Colon (tissue), 2 donors: ENCODE measurements at regions not wholly inside any gene's neighbourhood (a gene's known extent, or its start where the extent isn't known, plus 50 kb on each side); places are given as distances from the start of the nearest gene placed in this dataset.
"Not testable (repeated sequence)": the region's sequence is repeated elsewhere in the genome, so short reads cannot be mapped to it uniquely, and the experiment has no call there.

Experiments
- FAIRE-seq: peaks from 2 replicates; lab custom pipeline; 2012; peaks lifted over from hg19 to GRCh38; lab: Jason Lieb, UNC
- donor health status: control.
- donor health status: control.

GRCh38 chrX:125198546-125198945 lies 121.1 kb upstream of the TEX13C start:
- no peak for FAIRE-seq

DNA sequence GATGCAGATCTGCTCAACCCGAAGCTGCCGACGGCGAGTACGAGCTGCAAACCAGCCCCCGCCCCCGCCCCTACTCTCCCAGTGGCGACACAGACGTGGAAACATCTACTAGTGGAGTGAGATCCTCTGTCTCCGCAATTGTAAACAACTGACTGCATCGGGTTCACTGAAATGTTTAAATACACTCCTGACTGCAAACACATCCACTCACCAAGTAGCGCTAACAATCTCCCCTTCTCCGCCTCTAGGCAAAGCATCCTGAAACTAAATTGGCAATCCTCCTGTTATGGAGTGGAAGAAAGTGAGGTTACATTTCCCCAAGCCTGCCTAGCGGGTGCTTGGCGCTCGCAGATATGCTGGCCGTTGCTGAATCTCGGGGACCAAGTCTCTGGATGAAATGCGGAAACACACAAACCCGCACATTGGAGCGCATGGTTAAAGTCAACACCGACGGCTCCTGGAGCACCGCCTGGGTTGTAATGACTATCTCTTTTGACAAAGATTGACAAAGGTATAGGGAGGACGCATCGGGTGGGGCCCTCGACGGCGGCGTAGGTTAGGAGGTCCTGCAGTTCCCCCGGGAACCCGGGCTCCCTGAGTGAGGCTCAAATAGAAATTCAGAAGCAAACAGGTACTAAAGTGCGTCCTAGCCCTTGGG lies 117.0 kb upstream of the TEX13C start:
- no peak for FAIRE-seq

DNA sequence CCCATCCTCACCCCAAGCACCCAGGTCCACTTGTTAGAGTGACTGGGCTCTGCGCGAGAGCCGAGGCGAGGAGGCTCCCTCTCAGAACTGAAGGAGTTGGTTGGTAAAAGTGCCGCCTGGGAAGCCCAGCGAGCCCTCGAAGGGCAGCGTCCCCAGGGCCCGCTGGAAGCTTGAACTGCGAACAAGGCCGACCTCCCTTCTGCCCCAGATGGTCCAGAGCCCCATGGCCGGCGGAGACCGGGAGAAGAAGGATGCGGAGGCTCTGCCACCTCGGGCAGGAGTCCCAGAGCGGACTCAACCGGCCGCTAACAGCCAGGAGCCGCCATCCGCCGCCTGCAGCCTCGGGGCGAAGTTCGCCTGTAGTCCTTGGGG lies 116.3 kb upstream of the TEX13C start:
- FAIRE-seq = no peak

DNA sequence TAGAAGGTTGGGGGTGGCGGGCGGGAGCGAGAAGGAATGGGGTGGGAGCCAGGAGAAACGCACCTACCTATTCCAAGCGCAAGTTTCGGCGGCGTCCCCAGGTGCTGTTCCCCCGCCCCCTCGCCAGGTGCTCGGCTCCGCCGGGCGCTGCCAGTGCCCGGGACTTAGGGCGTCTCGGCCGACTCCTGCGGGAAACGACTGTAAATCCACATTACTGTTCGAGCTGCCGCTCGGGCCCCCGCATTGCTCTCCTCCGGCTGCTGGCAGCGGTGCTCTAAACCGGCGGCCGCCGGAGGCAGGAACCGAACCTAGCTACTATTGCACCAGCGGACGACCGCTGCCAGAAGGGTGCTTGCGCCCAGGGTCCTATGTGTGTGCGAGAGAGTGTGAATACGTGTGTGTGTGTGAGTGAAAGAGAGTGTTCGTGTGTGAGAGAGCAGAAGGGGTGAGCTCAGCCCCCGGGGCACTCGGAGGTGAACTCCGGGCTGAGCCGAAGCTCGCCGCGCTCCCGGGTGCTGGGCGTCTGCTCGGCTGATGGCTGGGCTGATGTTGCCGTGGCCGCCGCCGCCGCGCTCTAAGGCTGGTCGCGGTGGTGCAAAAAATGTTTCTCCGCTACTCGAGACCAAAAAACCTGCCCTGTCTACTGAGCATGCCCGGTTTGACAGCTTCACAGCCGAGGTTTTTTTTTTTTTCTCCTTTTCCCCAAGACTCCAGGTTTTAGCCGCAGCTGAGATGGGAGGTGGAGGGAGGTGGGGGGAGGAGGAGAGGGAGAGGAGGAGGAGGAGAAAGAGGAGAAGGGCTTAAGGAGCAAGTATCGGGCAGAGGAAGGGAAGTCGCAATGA lies 115.7 kb upstream of the TEX13C start:
- FAIRE-seq = no peak

DNA sequence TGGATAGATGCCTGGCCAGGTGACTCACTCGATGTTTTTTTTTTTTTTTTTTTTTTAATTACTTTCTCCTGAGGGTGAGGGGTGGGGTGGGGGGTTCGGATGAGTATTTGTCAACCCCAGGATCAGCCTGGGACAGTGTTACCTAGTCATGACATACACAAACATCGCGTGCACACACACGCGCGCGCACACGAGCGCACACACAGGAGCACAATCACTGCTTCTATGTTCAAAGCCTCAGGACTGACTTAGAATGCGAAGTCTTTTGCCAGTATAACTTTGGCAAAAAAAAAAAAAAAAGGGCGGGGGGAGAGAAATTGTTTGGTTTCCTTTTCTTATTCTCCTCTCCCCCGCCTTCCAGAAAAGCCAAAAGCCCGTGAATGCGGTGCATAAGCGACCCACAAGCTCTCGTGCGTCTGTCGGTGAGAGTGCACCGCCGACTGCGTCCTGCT lies 115.0 kb upstream of the TEX13C start:
- FAIRE-seq = no peak

DNA sequence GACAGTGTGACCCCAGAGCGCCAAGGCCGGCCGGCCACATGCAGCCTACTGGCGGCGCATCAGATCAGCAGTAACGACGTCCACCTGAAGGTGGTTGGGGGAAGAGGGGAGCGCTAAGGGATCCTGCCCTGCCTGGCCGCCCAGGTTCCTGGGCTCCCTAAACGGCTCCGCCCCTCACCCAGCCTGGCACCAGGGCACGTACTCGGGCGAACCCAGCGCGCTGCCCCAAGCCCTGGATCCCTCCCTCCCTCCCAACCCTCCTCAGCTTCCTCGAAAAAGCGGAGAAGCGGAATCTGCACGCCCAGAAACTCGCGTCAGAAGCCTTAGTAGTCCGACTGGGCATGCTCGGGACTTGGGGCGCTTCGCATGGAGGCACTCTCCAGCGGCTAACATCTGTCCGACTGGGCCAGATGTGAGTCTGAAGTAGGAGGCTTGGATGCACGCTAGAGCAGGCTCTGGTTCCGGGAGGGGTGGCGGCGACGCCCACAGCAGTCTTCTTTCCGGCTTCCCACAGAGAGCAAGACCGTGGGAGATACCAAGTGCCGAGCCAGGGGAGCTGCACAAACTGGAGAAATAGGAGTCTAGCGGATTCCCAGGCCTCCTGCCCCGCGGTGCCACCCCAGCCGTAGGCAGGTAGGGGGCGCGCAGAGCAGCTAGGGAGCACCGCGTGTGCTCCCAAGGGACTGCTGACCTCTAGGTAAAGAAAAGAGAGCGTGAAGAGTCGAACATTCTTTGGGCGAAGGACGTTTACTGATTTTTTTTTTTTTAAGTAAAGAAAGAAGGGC lies 114.3 kb upstream of the TEX13C start:
- no peak for FAIRE-seq

GRCh38 chrX:125205918-125206665 lies 113.6 kb upstream of the TEX13C start:
- no peak for FAIRE-seq

GRCh38 chrX:125210146-125210545 lies 109.5 kb upstream of the TEX13C start:
- no peak for FAIRE-seq

DNA sequence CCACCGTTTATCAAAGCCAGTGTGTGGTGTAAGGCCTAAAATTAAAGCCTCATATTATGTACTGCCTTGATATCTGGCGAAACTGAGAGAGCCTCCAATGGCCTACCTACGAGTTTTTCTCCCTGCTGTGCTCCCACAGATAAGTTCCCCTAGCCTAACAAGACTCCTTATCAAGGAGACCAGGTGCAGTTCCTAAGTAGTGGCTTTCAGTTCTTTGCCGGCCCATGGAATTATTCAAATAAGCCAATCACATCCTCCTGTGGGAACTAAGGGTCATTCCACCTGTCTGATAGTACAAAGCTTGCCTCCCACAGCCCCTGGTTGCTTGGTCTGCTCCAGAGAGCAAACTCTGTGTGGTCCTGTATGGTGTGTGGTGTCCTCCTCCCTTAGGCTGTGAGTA lies 99.8 kb upstream of the TEX13C start:
- FAIRE-seq = no peak

DNA sequence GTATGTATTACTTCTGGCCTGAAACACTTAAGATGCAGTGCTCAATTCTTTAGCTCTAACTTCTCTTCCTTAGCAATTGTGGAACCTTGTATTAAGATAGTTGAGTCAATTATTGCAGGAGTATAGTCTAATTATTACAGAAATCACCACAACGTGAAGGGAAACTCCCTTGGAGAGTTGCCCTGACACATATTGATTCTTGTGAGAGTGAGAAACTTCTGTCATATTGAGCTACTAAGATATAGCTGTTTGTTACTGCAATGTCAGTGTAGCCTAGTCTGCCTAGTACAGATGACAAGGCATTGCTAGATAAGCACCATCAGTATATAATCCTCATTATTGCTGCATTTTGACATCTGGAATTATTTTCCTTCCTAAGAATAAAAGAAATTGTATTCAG lies 82.7 kb upstream of the TEX13C start:
- FAIRE-seq = no peak

- no peak for FAIRE-seq
Measured at GRCh38 chrX:125248931-125249330, 70.7 kb upstream of the TEX13C start.

GRCh38 chrX:125255759-125256158 lies 63.9 kb upstream of the TEX13C start:
- FAIRE-seq = not testable (repeated sequence)

GRCh38 chrX:125262836-125263235 lies 56.8 kb upstream of the TEX13C start:
- no peak for FAIRE-seq

DNA sequence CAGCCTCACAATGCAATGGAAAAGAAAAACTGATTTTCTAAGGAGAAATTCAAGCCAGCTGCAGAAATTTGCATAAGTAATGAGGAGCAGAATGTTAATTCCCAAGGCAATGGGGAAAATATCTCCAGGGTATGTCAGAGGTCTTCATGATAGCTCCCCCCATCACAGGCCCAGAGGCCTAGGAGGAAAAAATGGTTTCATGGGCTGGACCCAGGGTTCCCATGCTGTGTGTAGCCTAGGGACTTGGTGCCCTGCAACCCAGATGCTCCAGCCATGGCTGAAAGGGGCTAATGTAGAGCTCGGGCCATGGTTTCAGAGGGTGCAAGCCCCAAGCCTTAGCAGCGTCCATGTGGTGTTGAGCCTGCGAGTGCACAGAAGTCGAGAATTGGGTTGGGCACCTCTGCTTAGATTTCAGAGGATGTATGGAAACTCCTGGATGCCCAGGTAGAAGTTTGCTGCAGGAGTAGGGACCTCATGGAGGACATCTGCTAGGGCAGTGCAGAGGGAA lies 53.5 kb upstream of the TEX13C start:
- FAIRE-seq = no peak
